H1 (cell line): ENCODE measurements at regions not wholly inside any gene's neighbourhood (a gene's known extent, or its start where the extent isn't known, plus 50 kb on each side); places are given as distances from the start of the nearest gene placed in this dataset.

ENCODE experiments used
- CTCF ChIA-PET: fragments of 300-600 bp; sonication (Branson Sonifier 250); formaldehyde crosslinking; loops from one replicate; lab custom pipeline; 2021; ENCODE audit not compliant: partially characterized antibody; lab: Charles Lee
- POLR2A ChIA-PET: fragments of 300-600 bp; sonication (Branson Sonifier 250); formaldehyde crosslinking; loops from one replicate; lab custom pipeline; 2021; ENCODE audit warnings: inconsistent platforms; ENCODE audit not compliant: partially characterized antibody; lab: Charles Lee
- DNase-seq, 2 experiments: peaks; one replicate each; pipeline versions ENCODE4 v3.0.0 to v3.0.0-alpha.2; 2010 to 2022; ENCODE audit warnings: low spot score in 2 of 2, low read depth in 1 of 2, mixed read lengths in 1 of 2
- FAIRE-seq: peaks from 2 replicates; lab custom pipeline; 2011; peaks lifted over from hg19 to GRCh38; lab: Jason Lieb, UNC
- H2AFZ ChIP-seq: 2 replicates; pipeline ENCODE4 v1.8.1; 2012; ENCODE audit warnings: low read length, inconsistent platforms
- H2AK5ac ChIP-seq: 2 replicates; pipeline ENCODE4 v1.6.1; 2013; ENCODE audit warnings: low read depth, low read length
- H2BK120ac ChIP-seq: replicated peaks from 2 replicates; pipeline ENCODE3; 2013; ENCODE audit warnings: low read depth, low read length, inconsistent platforms
- H2BK12ac ChIP-seq: 2 replicates; pipeline ENCODE4 v1.6.1; 2013; ENCODE audit warnings: low read depth, low read length
- H2BK15ac ChIP-seq: 2 replicates; pipeline ENCODE4 v1.6.1; 2013; ENCODE audit warnings: low read length
- H2BK20ac ChIP-seq: 2 replicates; pipeline ENCODE4 v1.6.1; 2013; ENCODE audit warnings: low read length
- H2BK5ac ChIP-seq: 2 replicates; pipeline ENCODE4 v1.6.1; 2013; ENCODE audit warnings: low read depth, low read length
- H3K14ac ChIP-seq: 2 replicates; pipeline ENCODE4 v1.6.1; 2013; ENCODE audit warnings: inconsistent platforms; ENCODE audit not compliant: insufficient read length
- H3K18ac ChIP-seq: 2 replicates; pipeline ENCODE4 v1.6.1; 2013; ENCODE audit warnings: low read length; ENCODE audit errors: extremely low read depth
- H3K23ac ChIP-seq: 2 replicates; pipeline ENCODE4 v1.6.1; 2013; ENCODE audit warnings: inconsistent platforms; ENCODE audit not compliant: insufficient read length
- H3K23me2 ChIP-seq: 2 replicates; pipeline ENCODE4 v1.6.1; 2013; ENCODE audit warnings: low read depth, low read length
- H3K27ac ChIP-seq: 2 replicates; pipeline ENCODE4 v1.6.1; 2011; ENCODE audit warnings: low read depth, low read length, inconsistent platforms
- H3K27me3 ChIP-seq, 4 experiments: replicated peaks in 1 of 4; 1 replicate in 1 of 4; 2 replicates in 3 of 4; pipeline versions ENCODE4 v1.6.1 to v1.8.1; 2011 to 2013; ENCODE audit warnings: low read length in 3 of 4, mild to moderate bottlenecking in 3 of 4, inconsistent platforms in 2 of 4, mixed read lengths in 2 of 4, moderate library complexity in 1 of 4; ENCODE audit not compliant: control insufficient read depth in 3 of 4, insufficient read depth in 3 of 4; ENCODE audit errors: extremely low read depth in 1 of 4
- H3K36me3 ChIP-seq, 4 experiments: 2 replicates each; pipeline versions ENCODE4 v1.6.1 to v1.8.1; 2011 to 2013; ENCODE audit warnings: mild to moderate bottlenecking in 4 of 4, low read length in 3 of 4, moderate library complexity in 2 of 4, control low read depth in 1 of 4, inconsistent platforms in 1 of 4; ENCODE audit not compliant: insufficient read depth in 4 of 4, control insufficient read depth in 2 of 4
- H3K4ac ChIP-seq: replicated peaks from 2 replicates; pipeline ENCODE3; 2013; ENCODE audit warnings: low read length, low read depth, mixed read lengths, inconsistent platforms; ENCODE audit not compliant: insufficient read length
- H3K4me1 ChIP-seq, 4 experiments: replicated peaks in 1 of 4; 1 replicate in 1 of 4; 2 replicates in 3 of 4; pipeline versions ENCODE4 v1.6.1 to v1.8.1; 2011 to 2013; ENCODE audit warnings: low read length in 3 of 4, inconsistent platforms in 2 of 4, mixed read lengths in 1 of 4; ENCODE audit not compliant: insufficient read depth in 4 of 4, control insufficient read depth in 3 of 4
- H3K4me2 ChIP-seq, 2 experiments: 2 replicates each; pipeline versions ENCODE4 v1.6.1 to v1.8.1; 2011 to 2013; ENCODE audit warnings: low read depth in 2 of 2, low read length in 2 of 2, control low read depth in 1 of 2, inconsistent platforms in 1 of 2, mild to moderate bottlenecking in 1 of 2; ENCODE audit not compliant: insufficient read depth in 1 of 2
- H3K4me3 ChIP-seq, 4 experiments: fragments of 200-600, 300-600 bp in 1 of 4; sonication (generic), shearing (Covaris generic), sonication (Bioruptor Twin) in 1 of 4; 2 replicates each; pipeline versions ENCODE4 v1.5.1 to v1.8.1; 2011 to 2016; ENCODE audit warnings: low read length in 4 of 4, low read depth in 3 of 4, control low read depth in 2 of 4, inconsistent platforms in 2 of 4, mild to moderate bottlenecking in 2 of 4, mixed read lengths in 1 of 4, moderate library complexity in 1 of 4; ENCODE audit not compliant: insufficient read depth in 2 of 4; ENCODE audit errors: extremely low read depth in 1 of 4
- H3K56ac ChIP-seq: replicated peaks from 2 replicates; pipeline ENCODE3; 2013; ENCODE audit warnings: low read depth, mild to moderate bottlenecking, mixed read lengths, low read length, inconsistent platforms; ENCODE audit not compliant: insufficient read length
- H3K79me1 ChIP-seq: 2 replicates; pipeline ENCODE4 v1.6.1; 2013; ENCODE audit warnings: low read depth, low read length, control low read depth
- H3K79me2 ChIP-seq, 2 experiments: 2 replicates each; pipeline versions ENCODE4 v1.6.1 to v1.8.1; 2012 to 2013; ENCODE audit warnings: low read length in 2 of 2, mild to moderate bottlenecking in 2 of 2, inconsistent platforms in 1 of 2; ENCODE audit not compliant: insufficient read depth in 2 of 2, control insufficient read depth in 1 of 2
- H3K9ac ChIP-seq, 4 experiments: replicated peaks in 1 of 4; 1 replicate in 1 of 4; 2 replicates in 3 of 4; pipeline versions ENCODE4 v1.6.1 to v1.8.1; 2011 to 2013; ENCODE audit warnings: low read depth in 3 of 4, low read length in 3 of 4, control low read depth in 2 of 4, mild to moderate bottlenecking in 2 of 4, moderate library complexity in 2 of 4, inconsistent platforms in 1 of 4; ENCODE audit errors: extremely low read depth in 1 of 4
- H3K9me3 ChIP-seq, 2 experiments: 2 replicates each; pipeline versions ENCODE4 v1.6.1 to v1.8.1; 2012 to 2013; ENCODE audit warnings: mild to moderate bottlenecking in 2 of 2, moderate library complexity in 2 of 2, control low read depth in 1 of 2, inconsistent platforms in 1 of 2, low read depth in 1 of 2, low read length in 1 of 2, mixed read lengths in 1 of 2; ENCODE audit not compliant: insufficient read depth in 2 of 2
- H4K20me1 ChIP-seq, 2 experiments: replicated peaks in 1 of 2; 2 replicates each; pipeline versions ENCODE3 to v1.8.1; 2011 to 2013; ENCODE audit warnings: inconsistent platforms in 2 of 2, low read length in 2 of 2, mild to moderate bottlenecking in 1 of 2; ENCODE audit not compliant: insufficient read depth in 2 of 2, control insufficient read depth in 1 of 2
- H4K5ac ChIP-seq: 2 replicates; pipeline ENCODE4 v1.6.1; 2013; ENCODE audit warnings: low read length, low read depth, mixed read lengths, inconsistent platforms; ENCODE audit not compliant: insufficient read length
- H4K8ac ChIP-seq: 2 replicates; pipeline ENCODE4 v1.8.0; 2013; ENCODE audit warnings: mild to moderate bottlenecking, moderate library complexity, low read length, inconsistent platforms; ENCODE audit not compliant: insufficient read depth; ENCODE audit errors: extremely low read depth
- H4K91ac ChIP-seq: replicated peaks from 2 replicates; pipeline ENCODE3; 2013; ENCODE audit warnings: low read length, mixed read lengths, inconsistent platforms; ENCODE audit not compliant: insufficient read length
- BRCA1 ChIP-seq: IDR thresholded peaks from 2 replicates; pipeline ENCODE4 v1.6.1; 2012; ENCODE audit warnings: low read depth, low read length, improper control_type of control experiment
- CBX5 ChIP-seq: fragments of 300-800, 300-1000 bp; sonication (generic); IDR thresholded peaks from 2 replicates; pipeline ENCODE4 v1.7.1; 2016; ENCODE audit warnings: antibody characterized with exemption, low read length, low read depth
- POU5F1 ChIP-seq: IDR thresholded peaks from 2 replicates; pipeline ENCODE4 v1.6.1; 2011; ENCODE audit warnings: low read depth, mild to moderate bottlenecking, low read length, moderate library complexity
- SAP30 ChIP-seq: fragments of 300-600 bp; sonication (generic); IDR thresholded peaks from 2 replicates; pipeline ENCODE4 v1.7.1; 2012; ENCODE audit warnings: low read length, moderate library complexity, mild to moderate bottlenecking, inconsistent platforms; ENCODE audit not compliant: insufficient read depth, insufficient replicate concordance
- SRF ChIP-seq: IDR thresholded peaks from 2 replicates; pipeline ENCODE4 v1.6.1; 2011; ENCODE audit warnings: mild to moderate bottlenecking, low read depth, low read length, moderate library complexity
- WGBS, 2 experiments: shearing (Covaris generic) in 1 of 2; methylation state at CpG; one replicate each; pipeline versions ENCODE4 v1.1.6 to v1.1.7; 2013 to 2015; ENCODE audit warnings: low lambda C conversion rate in 2 of 2, mixed read lengths in 2 of 2, inconsistent platforms in 1 of 2, low coverage in 1 of 2, missing lambda C conversion rate in 1 of 2; ENCODE audit not compliant: insufficient replicate concordance in 2 of 2, insufficient coverage in 1 of 2, insufficient read length in 1 of 2; ENCODE audit errors: extremely low coverage in 1 of 2, missing lambda C conversion rate in 1 of 2; 5-methylcytosine and 5-hydroxymethylcytosine counted together

DNA sequence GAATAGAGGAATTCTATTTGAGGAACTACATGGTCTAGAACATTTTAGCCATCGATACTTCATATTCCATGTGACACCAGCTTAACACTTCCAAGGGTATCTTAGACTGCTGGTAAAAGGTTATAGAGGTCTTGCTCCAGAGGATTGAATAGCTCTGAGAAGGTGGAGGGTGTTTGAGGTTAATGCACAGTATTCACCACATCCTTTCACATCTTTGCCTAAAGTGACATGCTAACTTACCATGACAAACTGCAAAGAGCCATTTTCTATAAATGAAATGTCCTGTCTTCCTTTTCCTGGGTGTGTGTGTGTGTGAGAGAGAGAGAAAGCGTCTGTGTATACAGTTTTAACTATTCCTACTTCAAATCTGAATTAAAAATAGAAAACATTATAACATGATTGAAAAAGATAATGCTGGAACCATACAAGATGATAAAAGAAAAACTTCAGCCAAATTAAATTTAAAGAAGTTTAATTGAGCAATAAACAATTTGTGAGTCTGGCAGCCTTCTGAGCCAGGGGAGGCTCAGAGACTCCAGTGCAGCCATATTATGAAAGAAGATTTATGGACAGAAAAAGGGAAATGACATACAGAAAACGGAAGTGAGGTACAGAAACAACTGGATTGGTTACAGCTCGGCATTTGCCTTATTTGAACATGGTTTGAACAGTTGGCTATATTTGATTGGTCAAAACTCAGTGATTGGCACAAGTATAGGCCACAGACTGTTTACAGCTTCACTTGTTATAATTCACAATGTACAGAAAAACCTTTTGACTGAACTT is 320.9 kb upstream of the CCDC179 start:
- Histone ChIP-seq H3K9ac (no peak overlapping the region), H3K27me3 (no peaks in the 10 kb centered on the region), H4K8ac (no peak overlapping the region), H3K79me2 (no peaks in the 10 kb centered on the region), H3K9me3 (no peaks in the 10 kb centered on the region), H2BK120ac (no peak overlapping the region), H3K4me1 (no peaks in the 10 kb centered on the region; a peak in 1 of 7 replicates), H2BK12ac (no peak overlapping the region), H4K20me1 (no peaks in the 10 kb centered on the region), H3K14ac (no peak overlapping the region), H4K91ac (no peak overlapping the region), H3K27ac (no peak overlapping the region), H3K4me3 (no peak overlapping the region), H3K23ac (no peak overlapping the region), H3K79me1 (no peaks in the 10 kb centered on the region), H2AK5ac (no peak overlapping the region), H3K56ac (no peak overlapping the region), H3K36me3 (no peaks in the 10 kb centered on the region), H2BK20ac (no peak overlapping the region), H4K5ac (no peak overlapping the region), H3K4ac (no peak overlapping the region), H3K23me2 (no peaks in the 10 kb centered on the region), H3K4me2 (no peak overlapping the region), H2BK5ac (no peak overlapping the region), H2AFZ (no peak overlapping the region), H2BK15ac (no peak overlapping the region), H3K18ac (no peak overlapping the region)
- DNase-seq (no peak), FAIRE-seq (no peak)
- TF ChIP-seq SRF = no peak
- TF ChIP-seq CBX5 = no peak
- no peak for TF ChIP-seq BRCA1
- no peak for TF ChIP-seq POU5F1
- TF ChIP-seq SAP30 = no peak
- CTCF ChIA-PET = interaction anchor here (1.2 kb wide), 1 partner anchor 359 kb away, joined by 3 read pairs; no protein-coding TSS in a partner anchor
- POLR2A ChIA-PET = no interaction called here
- WGBS, 2 experiments = 91% methylated on average over 4 of the region's 4 CpGs; no CpG with 5 or more reads in 1 of the 2 experiments
